ENCODE measurements at regions not wholly inside any gene's neighbourhood (a gene's known extent, or its start where the extent isn't known, plus 50 kb on each side); places are given as distances from the start of the nearest gene placed in this dataset.

- Histone ChIP-seq H3K27me3 (ENCODE audit: control insufficient read depth, extremely low read depth, insufficient read depth, low read length) (no peaks in the 10 kb centered on the region), H3K9ac (ENCODE audit: control insufficient read depth, extremely low read depth, insufficient read depth, low read length) (no peak overlapping the region), H3K9me1 (ENCODE audit: control insufficient read depth, extremely low read depth, insufficient read depth, low read length) (no peaks in the 10 kb centered on the region), H3K4me3 (ENCODE audit: control insufficient read depth in 2 of 3, extremely low read depth in 1 of 3, insufficient read depth in 2 of 3, low read depth in 1 of 3, low read length in 3 of 3) (no peak overlapping the region), H3K4me2 (ENCODE audit: control insufficient read depth, extremely low read depth, insufficient read depth, low read depth, low read length) (no peak overlapping the region), H3K4me1 (ENCODE audit: control insufficient read depth, extremely low read depth, insufficient read depth, low read length) (no peaks in the 10 kb centered on the region), H3K27ac (ENCODE audit: control insufficient read depth, insufficient read depth, low read length) (no peak overlapping the region), H4K20me1 (ENCODE audit: control insufficient read depth, extremely low read depth, insufficient read depth, low read length) (no peaks in the 10 kb centered on the region), H2AFZ (ENCODE audit: control insufficient read depth, low read length) (peak overlapping the region; percentile 15), H3K36me3 (ENCODE audit: control insufficient read depth in 2 of 2, extremely low read depth in 1 of 2, insufficient read depth in 2 of 2, low read length in 2 of 2) (no peaks in the 10 kb centered on the region), H3K79me2 (ENCODE audit: control insufficient read depth, insufficient read depth, low read length) (no peaks in the 10 kb centered on the region), H3K9me3 (ENCODE audit: control insufficient read depth, low read depth, low read length) (no peaks in the 10 kb centered on the region)
- FAIRE-seq (no peak), DNase-seq (ENCODE audit: low read depth, low spot score) (no peak)
- dilution Hi-C loops (cut with MboI; ENCODE audit: extremely low pct_ligation_motif_present, low sequenced_read_pairs) = no loop called here
- TF ChIP-seq, protein P1, sequence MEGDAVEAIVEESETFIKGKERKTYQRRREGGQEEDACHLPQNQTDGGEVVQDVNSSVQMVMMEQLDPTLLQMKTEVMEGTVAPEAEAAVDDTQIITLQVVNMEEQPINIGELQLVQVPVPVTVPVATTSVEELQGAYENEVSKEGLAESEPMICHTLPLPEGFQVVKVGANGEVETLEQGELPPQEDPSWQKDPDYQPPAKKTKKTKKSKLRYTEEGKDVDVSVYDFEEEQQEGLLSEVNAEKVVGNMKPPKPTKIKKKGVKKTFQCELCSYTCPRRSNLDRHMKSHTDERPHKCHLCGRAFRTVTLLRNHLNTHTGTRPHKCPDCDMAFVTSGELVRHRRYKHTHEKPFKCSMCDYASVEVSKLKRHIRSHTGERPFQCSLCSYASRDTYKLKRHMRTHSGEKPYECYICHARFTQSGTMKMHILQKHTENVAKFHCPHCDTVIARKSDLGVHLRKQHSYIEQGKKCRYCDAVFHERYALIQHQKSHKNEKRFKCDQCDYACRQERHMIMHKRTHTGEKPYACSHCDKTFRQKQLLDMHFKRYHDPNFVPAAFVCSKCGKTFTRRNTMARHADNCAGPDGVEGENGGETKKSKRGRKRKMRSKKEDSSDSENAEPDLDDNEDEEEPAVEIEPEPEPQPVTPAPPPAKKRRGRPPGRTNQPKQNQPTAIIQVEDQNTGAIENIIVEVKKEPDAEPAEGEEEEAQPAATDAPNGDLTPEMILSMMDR (optimal IDR thresholded peaks at IDR 0.05 in 1 of 3, IDR thresholded peaks at IDR 0.05 in 1 of 3, conservative IDR thresholded peaks at IDR 0.05 in 1 of 3; ENCODE audit: extremely low read depth in 1 of 3, insufficient read depth in 2 of 3, low read length in 3 of 3) = no peak
- no peak for TF ChIP-seq EZH2 (IDR thresholded peaks at IDR 0.05; ENCODE audit: low read length)
Measured at GRCh38 chr17:52306314-52306713, 147.8 kb upstream of the CA10 start.

GRCh38 chr17:52298881-52299280, 140.4 kb upstream of the CA10 start:
- dilution Hi-C loops (cut with MboI; ENCODE audit: extremely low pct_ligation_motif_present, low sequenced_read_pairs) = no loop called here
- H3K4me1 ChIP-seq (ENCODE audit: control insufficient read depth, extremely low read depth, insufficient read depth, low read length) = no peaks in the 10 kb centered on the region
- TF ChIP-seq, protein P1 (optimal IDR thresholded peaks at IDR 0.05 in 1 of 3, IDR thresholded peaks at IDR 0.05 in 1 of 3, conservative IDR thresholded peaks at IDR 0.05 in 1 of 3; ENCODE audit: extremely low read depth in 1 of 3, insufficient read depth in 2 of 3, low read length in 3 of 3) = no peak
- TF ChIP-seq EZH2 (IDR thresholded peaks at IDR 0.05; ENCODE audit: low read length) = no peak
- no peak overlapping the region for H2AFZ ChIP-seq (ENCODE audit: control insufficient read depth, low read length)
- no peaks in the 10 kb centered on the region for H3K27me3 ChIP-seq (ENCODE audit: control insufficient read depth, extremely low read depth, insufficient read depth, low read length)
- H3K4me2 ChIP-seq (ENCODE audit: control insufficient read depth, extremely low read depth, insufficient read depth, low read depth, low read length) = no peak overlapping the region
- H3K9me3 ChIP-seq (ENCODE audit: control insufficient read depth, low read depth, low read length) = no peaks in the 10 kb centered on the region
- no peak for FAIRE-seq
- H3K4me3 ChIP-seq (ENCODE audit: control insufficient read depth in 2 of 3, extremely low read depth in 1 of 3, insufficient read depth in 2 of 3, low read depth in 1 of 3, low read length in 3 of 3) = no peak overlapping the region
- no peak overlapping the region for H3K9ac ChIP-seq (ENCODE audit: control insufficient read depth, extremely low read depth, insufficient read depth, low read length)
- H3K9me1 ChIP-seq (ENCODE audit: control insufficient read depth, extremely low read depth, insufficient read depth, low read length) = no peaks in the 10 kb centered on the region
- H4K20me1 ChIP-seq (ENCODE audit: control insufficient read depth, extremely low read depth, insufficient read depth, low read length) = no peaks in the 10 kb centered on the region
- no peak for DNase-seq (ENCODE audit: low read depth, low spot score)
- H3K36me3 ChIP-seq (ENCODE audit: control insufficient read depth in 2 of 2, extremely low read depth in 1 of 2, insufficient read depth in 2 of 2, low read length in 2 of 2) = no peaks in the 10 kb centered on the region
- H3K27ac ChIP-seq (ENCODE audit: control insufficient read depth, insufficient read depth, low read length) = no peak overlapping the region
- H3K79me2 ChIP-seq (ENCODE audit: control insufficient read depth, insufficient read depth, low read length) = no peaks in the 10 kb centered on the region
